ENCODE measurements at regions not wholly inside any gene's neighbourhood (a gene's known extent, or its start where the extent isn't known, plus 50 kb on each side); places are given as distances from the start of the nearest gene placed in this dataset.

DNA sequence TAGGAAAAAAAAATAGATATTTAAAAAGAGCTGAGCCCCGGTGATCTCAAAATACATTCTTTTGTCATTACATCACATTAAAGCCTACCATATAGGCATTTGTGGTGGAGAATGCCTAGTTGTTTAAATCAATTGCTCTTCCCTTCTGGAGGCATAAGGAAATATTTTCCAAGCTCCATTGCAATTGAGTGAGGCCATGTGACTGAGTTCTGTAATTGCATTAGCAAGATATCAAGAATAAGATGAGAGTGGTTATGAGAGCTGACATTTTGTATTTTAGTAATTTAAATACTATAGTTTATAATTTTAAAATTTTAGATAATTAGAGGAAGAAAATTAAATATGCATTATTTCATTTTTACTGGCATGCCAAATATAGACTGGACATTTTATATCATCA lies 1195.9 kb downstream of the DTWD2 start:
- TF ChIP-seq, protein P1, sequence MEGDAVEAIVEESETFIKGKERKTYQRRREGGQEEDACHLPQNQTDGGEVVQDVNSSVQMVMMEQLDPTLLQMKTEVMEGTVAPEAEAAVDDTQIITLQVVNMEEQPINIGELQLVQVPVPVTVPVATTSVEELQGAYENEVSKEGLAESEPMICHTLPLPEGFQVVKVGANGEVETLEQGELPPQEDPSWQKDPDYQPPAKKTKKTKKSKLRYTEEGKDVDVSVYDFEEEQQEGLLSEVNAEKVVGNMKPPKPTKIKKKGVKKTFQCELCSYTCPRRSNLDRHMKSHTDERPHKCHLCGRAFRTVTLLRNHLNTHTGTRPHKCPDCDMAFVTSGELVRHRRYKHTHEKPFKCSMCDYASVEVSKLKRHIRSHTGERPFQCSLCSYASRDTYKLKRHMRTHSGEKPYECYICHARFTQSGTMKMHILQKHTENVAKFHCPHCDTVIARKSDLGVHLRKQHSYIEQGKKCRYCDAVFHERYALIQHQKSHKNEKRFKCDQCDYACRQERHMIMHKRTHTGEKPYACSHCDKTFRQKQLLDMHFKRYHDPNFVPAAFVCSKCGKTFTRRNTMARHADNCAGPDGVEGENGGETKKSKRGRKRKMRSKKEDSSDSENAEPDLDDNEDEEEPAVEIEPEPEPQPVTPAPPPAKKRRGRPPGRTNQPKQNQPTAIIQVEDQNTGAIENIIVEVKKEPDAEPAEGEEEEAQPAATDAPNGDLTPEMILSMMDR (IDR thresholded peaks at IDR 0.05; ENCODE audit: low read depth, low read length), result no peak
- no peak overlapping the region for H3K4me3 ChIP-seq (ENCODE audit: low read depth, low read length)

DNA sequence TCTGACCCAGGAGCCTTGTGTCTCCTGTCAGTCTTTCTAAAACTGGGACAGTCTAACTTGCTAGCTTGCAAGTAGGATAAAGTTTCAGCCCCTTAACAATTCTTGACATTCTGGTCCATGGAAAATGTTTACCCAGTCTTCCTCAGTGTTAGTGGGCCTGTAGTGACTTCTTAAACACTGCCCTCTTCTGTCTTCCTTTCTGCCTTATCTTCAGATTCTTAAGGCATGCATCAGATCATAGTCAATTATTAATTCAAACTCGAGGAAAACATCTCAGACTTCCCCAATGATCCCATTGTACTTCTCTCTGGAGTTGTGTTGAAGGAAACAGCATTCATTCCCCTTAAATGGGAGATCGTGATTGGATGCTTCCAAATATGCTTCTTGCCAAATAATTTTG lies 1199.8 kb downstream of the DTWD2 start:
- no peak overlapping the region for H3K4me3 ChIP-seq (ENCODE audit: low read depth, low read length)
- TF ChIP-seq, protein P1 (IDR thresholded peaks at IDR 0.05; ENCODE audit: low read depth, low read length), result no peak

DNA sequence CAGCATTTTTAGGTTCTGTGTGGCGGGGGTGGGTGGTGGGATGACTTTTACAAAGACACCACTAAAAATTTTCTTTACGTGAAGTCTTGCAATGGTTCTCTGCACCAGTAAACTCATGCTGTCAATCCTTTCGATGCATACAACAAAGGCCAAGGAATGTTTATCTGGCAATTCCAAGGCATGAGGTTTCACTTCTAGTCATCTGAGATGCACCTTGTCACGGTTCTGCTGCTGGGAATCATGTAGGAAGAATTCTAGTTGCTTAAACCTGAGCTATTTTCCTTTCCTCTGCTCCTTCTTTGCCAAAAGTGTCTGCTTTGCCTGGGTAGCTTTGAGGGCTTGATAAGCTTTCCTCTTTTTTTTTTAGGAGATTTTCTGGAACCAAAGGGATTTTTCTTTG lies 1204.5 kb upstream of the SEMA6A start:
- no peak overlapping the region for H3K4me3 ChIP-seq (ENCODE audit: low read depth, low read length)
- TF ChIP-seq, protein P1 (IDR thresholded peaks at IDR 0.05; ENCODE audit: low read depth, low read length), result no peak

DNA sequence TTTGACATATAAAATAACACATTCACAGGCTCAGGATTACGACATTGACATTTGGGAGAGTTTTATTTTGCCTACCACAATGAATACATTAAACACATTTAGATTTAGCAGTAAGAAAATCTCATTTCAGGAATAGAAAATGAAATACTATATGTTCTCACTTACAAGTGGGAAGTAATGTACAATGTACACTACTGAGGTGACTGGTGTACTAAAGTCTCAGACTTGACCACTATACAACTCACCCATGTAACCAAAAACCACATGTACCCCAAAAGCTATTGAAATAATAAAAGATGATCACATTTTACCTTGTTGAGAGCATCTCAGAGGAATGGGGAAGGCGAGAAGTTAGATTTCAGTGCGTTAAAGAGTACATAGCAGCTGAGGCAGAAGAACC lies 1202.4 kb upstream of the SEMA6A start:
- H3K4me3 ChIP-seq (ENCODE audit: low read depth, low read length), result no peak overlapping the region
- TF ChIP-seq, protein P1 (IDR thresholded peaks at IDR 0.05; ENCODE audit: low read depth, low read length), result no peak

DNA sequence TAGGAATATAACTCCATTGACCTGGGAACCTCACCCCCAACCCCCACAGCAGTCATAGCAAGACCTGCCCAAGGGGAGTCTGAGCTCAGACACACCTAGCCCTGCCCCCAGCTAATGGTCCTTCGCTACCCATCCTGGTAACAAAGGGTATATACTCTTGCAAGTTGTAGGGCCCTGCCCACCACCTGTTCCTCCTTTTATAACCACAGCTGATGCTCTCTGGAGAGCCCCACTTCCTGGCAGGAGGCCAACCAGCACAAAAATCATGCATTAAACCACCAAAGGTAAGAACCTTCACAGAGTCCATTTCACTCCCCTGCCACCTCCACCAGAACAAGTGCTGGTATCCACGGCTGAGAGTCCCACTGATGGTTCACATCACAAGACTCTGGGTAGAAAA lies 1195.3 kb upstream of the SEMA6A start:
- H3K4me3 ChIP-seq (ENCODE audit: low read depth, low read length), result no peak overlapping the region
- TF ChIP-seq, protein P1 (IDR thresholded peaks at IDR 0.05; ENCODE audit: low read depth, low read length), result no peak

DNA sequence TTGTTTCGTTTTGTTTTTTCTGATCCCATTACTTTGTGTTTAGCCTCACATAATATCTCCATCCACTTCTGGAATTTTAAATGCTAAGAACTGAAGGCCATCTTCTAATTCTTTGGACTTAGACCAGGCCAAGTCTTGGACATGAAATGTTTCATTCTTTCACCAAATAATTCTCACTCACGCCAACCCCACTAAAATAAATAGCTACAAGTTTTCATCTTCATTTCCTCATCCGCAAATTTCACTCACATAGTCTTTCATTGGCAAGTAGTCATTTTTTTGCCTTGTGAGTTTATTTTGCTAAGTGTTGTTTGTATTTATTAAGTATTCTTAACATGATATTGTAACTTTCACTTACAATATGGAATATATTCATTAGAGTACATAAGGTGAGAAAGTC lies 1188.6 kb upstream of the SEMA6A start:
- H3K4me3 ChIP-seq (ENCODE audit: low read depth, low read length), result no peak overlapping the region
- TF ChIP-seq, protein P1 (IDR thresholded peaks at IDR 0.05; ENCODE audit: low read depth, low read length), result no peak

DNA sequence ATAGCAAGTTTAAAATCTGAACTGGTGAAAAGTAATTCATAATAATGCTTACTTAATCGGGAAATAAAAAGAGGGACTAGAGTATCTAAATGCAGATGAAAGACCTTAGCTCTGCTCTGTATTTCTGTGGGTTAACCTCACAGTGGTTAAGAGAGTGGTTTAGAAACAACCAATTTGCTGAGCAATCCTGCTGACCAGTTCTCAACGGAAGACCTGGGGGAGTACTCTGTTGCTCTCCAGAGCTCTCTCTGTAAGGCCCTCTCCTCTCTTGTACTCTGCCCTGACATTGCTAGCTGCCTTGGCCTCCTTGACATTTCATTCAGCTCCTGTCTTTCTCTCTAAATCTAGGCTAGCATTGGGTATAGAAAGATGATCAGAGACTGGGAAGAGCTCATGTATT lies 1186.6 kb upstream of the SEMA6A start:
- TF ChIP-seq, protein P1 (IDR thresholded peaks at IDR 0.05; ENCODE audit: low read depth, low read length), result no peak
- H3K4me3 ChIP-seq (ENCODE audit: low read depth, low read length), result no peak overlapping the region

All from WI38 (cell line).